ENCODE measurements at regions not wholly inside any gene's neighbourhood (a gene's known extent, or its start where the extent isn't known, plus 50 kb on each side); places are given as distances from the start of the nearest gene placed in this dataset.

DNA sequence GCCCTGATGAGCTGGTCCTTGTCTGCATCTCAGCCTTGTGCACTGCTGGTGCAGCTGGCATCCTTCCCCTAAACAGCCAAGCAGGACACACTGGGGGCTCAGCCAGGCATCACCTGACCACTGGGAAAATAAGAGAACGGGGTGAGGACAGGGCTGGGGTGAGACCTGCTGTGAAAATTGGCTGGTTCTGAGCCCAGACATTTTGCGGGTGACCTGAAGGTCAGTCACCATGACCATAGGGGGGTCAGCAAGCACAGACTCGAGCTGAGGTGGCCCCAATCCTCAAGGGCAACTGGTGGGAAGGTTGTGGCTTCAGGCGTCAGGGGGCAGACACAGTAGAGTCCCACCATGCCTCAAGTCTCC, 144.9 kb upstream of the TWIST2 start:
- no peak for TF ChIP-seq CTCF (IDR thresholded peaks at IDR 0.05)
- no peak for TF ChIP-seq POLR2A (IDR thresholded peaks at IDR 0.05)
